Thyroid gland (tissue), 4 donors: ENCODE measurements at regions not wholly inside any gene's neighbourhood (a gene's known extent, or its start where the extent isn't known, plus 50 kb on each side); places are given as distances from the start of the nearest gene placed in this dataset.

Source experiments
- POLR2A ChIP-seq, 2 donors: fragments of 450-650 bp; IDR thresholded peaks; one replicate each; pipeline ENCODE4 v1.6.1; 2017; ENCODE audit warnings: antibody characterized with exemption in 2 of 2, mild to moderate bottlenecking in 2 of 2, moderate library complexity in 1 of 2
- TF ChIP-seq, protein P1 (sequence below), 6 experiments: fragments of 200-600 bp in 3 of 6; fragments of 450-650 bp in 3 of 6; sonication (generic) in 3 of 6; IDR thresholded peaks; one replicate each; pipeline ENCODE4 v1.5.1; 2016 to 2019; ENCODE audit warnings: antibody characterized with exemption in 6 of 6, mild to moderate bottlenecking in 2 of 6, inconsistent platforms in 1 of 6, moderate library complexity in 1 of 6

DNA sequence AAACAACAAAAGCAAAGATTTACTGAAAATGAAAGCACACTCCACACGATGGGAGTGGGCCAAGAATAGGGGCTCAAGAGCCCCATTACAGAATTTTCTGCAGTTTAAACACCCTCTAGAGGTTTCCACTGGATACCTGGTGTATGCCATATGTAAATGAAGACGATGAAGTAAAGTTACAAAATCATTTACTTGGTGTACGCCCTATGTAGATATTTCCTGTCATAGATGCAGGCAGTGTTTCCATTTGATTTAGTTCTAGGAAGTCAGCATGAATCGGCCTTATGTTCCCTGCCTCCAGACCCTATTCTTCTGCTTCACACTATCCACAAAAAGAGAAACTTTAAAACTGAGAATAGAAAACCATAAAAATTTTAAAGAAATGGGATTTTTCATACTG is 404.4 kb upstream of the GJE1 start:
- TF ChIP-seq, protein P1, sequence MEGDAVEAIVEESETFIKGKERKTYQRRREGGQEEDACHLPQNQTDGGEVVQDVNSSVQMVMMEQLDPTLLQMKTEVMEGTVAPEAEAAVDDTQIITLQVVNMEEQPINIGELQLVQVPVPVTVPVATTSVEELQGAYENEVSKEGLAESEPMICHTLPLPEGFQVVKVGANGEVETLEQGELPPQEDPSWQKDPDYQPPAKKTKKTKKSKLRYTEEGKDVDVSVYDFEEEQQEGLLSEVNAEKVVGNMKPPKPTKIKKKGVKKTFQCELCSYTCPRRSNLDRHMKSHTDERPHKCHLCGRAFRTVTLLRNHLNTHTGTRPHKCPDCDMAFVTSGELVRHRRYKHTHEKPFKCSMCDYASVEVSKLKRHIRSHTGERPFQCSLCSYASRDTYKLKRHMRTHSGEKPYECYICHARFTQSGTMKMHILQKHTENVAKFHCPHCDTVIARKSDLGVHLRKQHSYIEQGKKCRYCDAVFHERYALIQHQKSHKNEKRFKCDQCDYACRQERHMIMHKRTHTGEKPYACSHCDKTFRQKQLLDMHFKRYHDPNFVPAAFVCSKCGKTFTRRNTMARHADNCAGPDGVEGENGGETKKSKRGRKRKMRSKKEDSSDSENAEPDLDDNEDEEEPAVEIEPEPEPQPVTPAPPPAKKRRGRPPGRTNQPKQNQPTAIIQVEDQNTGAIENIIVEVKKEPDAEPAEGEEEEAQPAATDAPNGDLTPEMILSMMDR (IDR thresholded peaks at IDR 0.05), result no peak
- TF ChIP-seq POLR2A (IDR thresholded peaks at IDR 0.05), result no peak
